ENCODE measurements at regions not wholly inside any gene's neighbourhood (a gene's known extent, or its start where the extent isn't known, plus 50 kb on each side); places are given as distances from the start of the nearest gene placed in this dataset.

DNA sequence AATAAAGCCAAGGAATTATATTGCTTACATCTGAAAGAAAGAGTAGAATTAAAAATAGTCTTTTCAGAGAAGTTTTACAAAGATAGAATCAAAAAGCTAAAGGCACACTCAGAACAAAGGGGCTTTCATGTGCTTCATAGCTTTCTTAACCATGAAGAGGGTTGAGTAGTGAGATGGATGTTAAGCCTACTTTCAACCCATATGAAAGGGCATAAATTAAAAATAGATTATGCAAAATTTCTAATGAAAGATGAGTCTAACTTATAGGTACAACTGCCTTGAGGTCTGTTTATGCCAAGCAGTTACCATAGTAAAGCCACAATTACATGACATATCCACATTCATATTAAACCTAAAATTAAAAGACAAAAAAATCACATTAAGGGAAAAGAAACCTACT lies 223.3 kb upstream of the ARHGEF26 start:
- no peak for DNase-seq (ENCODE audit: low read depth, low spot score)
- H3K36me3 ChIP-seq (ENCODE audit: insufficient read depth, insufficient read length, low read length), result no peaks in the 10 kb centered on the region
- H3K4me1 ChIP-seq (ENCODE audit: insufficient read depth, insufficient read length), result no peaks in the 10 kb centered on the region
- H3K27me3 ChIP-seq (ENCODE audit: insufficient read depth, insufficient read length), result no peaks in the 10 kb centered on the region
- no peak overlapping the region for H3K9ac ChIP-seq (ENCODE audit: insufficient read length, low read depth)
- TF ChIP-seq SUZ12 (IDR thresholded peaks at IDR 0.05; ENCODE audit: extremely low read depth, insufficient read depth, insufficient read length), result no peak
- TF ChIP-seq ZNF274 (IDR thresholded peaks at IDR 0.05; ENCODE audit: low read depth, low read length), result no peak
- TF ChIP-seq YY1 (IDR thresholded peaks at IDR 0.05; ENCODE audit: insufficient read depth, insufficient read length), result no peak
- no peak overlapping the region for H3K4me3 ChIP-seq (ENCODE audit: insufficient read length, low read depth)
- H3K9me3 ChIP-seq (ENCODE audit: insufficient read depth, low read length), result no peaks in the 10 kb centered on the region

DNA sequence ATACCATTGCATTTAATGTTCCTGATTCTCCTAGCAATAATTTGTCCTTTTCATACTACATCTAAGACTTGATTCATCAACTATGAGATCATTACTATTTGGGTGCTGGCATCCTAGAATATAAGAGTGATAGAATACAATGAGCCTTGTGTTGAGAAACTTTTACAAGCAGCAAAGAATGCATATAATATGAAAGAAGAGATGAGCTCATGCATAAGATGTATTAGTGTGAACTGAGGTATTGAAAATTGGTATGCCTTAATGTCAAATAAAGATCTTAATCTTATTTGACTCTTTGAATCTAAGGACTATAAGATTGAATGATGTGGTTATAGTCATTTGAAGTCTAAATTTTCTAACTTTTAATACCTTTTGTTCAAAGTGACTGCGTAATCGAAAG lies 220.0 kb upstream of the ARHGEF26 start:
- TF ChIP-seq YY1 (IDR thresholded peaks at IDR 0.05; ENCODE audit: insufficient read depth, insufficient read length) (no peak), SUZ12 (IDR thresholded peaks at IDR 0.05; ENCODE audit: extremely low read depth, insufficient read depth, insufficient read length) (no peak), ZNF274 (IDR thresholded peaks at IDR 0.05; ENCODE audit: low read depth, low read length) (no peak)
- Histone ChIP-seq H3K27me3 (ENCODE audit: insufficient read depth, insufficient read length) (no peaks in the 10 kb centered on the region), H3K4me3 (ENCODE audit: insufficient read length, low read depth) (no peak overlapping the region), H3K4me1 (ENCODE audit: insufficient read depth, insufficient read length) (no peaks in the 10 kb centered on the region), H3K9me3 (ENCODE audit: insufficient read depth, low read length) (no peaks in the 10 kb centered on the region), H3K36me3 (ENCODE audit: insufficient read depth, insufficient read length, low read length) (no peaks in the 10 kb centered on the region), H3K9ac (ENCODE audit: insufficient read length, low read depth) (no peak overlapping the region)
- DNase-seq (ENCODE audit: low read depth, low spot score), result no peak

DNA sequence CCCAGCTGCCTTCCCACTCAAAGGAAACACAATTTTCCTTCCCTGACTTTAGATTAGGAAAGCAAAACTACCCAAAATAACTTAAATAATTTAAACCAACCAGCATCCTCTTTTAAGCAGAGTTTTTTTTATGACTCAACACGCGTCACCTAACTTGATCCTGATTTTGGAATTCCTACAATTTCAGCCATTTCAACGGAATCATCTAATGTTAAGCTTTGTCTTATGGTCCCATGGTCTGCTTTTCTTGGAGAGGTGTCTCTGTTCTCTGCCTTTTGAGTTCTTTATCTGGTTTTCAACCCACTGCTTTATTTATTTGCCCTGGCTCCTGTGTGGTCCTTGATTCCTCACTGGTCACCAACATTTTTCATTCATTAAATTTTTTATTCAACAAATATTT lies 219.2 kb upstream of the ARHGEF26 start:
- no peaks in the 10 kb centered on the region for H3K4me1 ChIP-seq (ENCODE audit: insufficient read depth, insufficient read length)
- H3K9me3 ChIP-seq (ENCODE audit: insufficient read depth, low read length), result no peaks in the 10 kb centered on the region
- no peaks in the 10 kb centered on the region for H3K36me3 ChIP-seq (ENCODE audit: insufficient read depth, insufficient read length, low read length)
- H3K4me3 ChIP-seq (ENCODE audit: insufficient read length, low read depth), result no peak overlapping the region
- TF ChIP-seq YY1 (IDR thresholded peaks at IDR 0.05; ENCODE audit: insufficient read depth, insufficient read length), result no peak
- TF ChIP-seq ZNF274 (IDR thresholded peaks at IDR 0.05; ENCODE audit: low read depth, low read length), result no peak
- no peak for TF ChIP-seq SUZ12 (IDR thresholded peaks at IDR 0.05; ENCODE audit: extremely low read depth, insufficient read depth, insufficient read length)
- H3K27me3 ChIP-seq (ENCODE audit: insufficient read depth, insufficient read length), result no peaks in the 10 kb centered on the region
- H3K9ac ChIP-seq (ENCODE audit: insufficient read length, low read depth), result no peak overlapping the region
- DNase-seq (ENCODE audit: low read depth, low spot score), result no peak

DNA sequence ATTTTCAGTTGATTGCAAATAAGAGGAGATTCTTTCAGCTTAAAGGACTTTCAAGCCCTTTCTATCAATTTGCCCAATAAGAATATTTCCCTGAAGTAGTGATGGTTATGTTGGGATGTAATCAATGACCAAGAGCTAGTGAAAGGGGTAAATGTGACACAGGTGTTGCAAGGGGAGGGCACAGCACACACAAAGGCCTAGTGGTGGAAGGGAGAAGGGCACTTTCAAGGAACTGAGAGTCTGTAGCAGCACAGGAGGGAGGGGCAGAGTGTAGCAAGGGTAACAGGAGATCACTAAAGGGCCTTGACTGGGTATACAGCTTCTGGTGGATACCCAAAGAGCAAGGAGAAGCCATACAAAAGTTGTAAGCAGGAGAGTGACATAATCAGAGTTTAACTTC lies 217.8 kb upstream of the ARHGEF26 start:
- no peak for DNase-seq (ENCODE audit: low read depth, low spot score)
- TF ChIP-seq ZNF274 (IDR thresholded peaks at IDR 0.05; ENCODE audit: low read depth, low read length) (no peak), SUZ12 (IDR thresholded peaks at IDR 0.05; ENCODE audit: extremely low read depth, insufficient read depth, insufficient read length) (no peak), YY1 (IDR thresholded peaks at IDR 0.05; ENCODE audit: insufficient read depth, insufficient read length) (no peak)
- no peaks in the 10 kb centered on the region for H3K36me3 ChIP-seq (ENCODE audit: insufficient read depth, insufficient read length, low read length)

DNA sequence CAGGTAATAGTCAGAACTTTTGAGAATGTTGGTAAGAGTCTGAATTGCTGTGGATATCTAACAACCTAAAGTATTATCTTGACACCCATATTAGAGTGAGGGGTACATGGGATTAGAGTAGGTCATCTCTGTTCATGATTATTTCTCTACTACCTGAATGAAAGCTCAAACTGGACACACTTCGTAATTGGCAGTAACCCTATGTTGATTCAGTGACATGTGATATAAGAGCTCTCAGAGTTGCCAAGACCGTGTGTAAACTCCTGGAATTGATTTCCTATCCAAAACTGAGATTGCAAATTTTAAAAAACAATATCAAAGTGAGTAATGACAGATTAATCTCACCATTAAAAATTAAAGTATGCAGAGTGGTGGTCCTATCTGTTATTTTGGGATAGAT lies 214.8 kb upstream of the ARHGEF26 start:
- TF ChIP-seq SUZ12 (IDR thresholded peaks at IDR 0.05; ENCODE audit: extremely low read depth, insufficient read depth, insufficient read length) (no peak), ZNF274 (IDR thresholded peaks at IDR 0.05; ENCODE audit: low read depth, low read length) (no peak), YY1 (IDR thresholded peaks at IDR 0.05; ENCODE audit: insufficient read depth, insufficient read length) (no peak)
- H3K4me3 ChIP-seq (ENCODE audit: insufficient read length, low read depth), result no peak overlapping the region
- H3K4me1 ChIP-seq (ENCODE audit: insufficient read depth, insufficient read length), result no peaks in the 10 kb centered on the region
- no peak for DNase-seq (ENCODE audit: low read depth, low spot score)
- no peaks in the 10 kb centered on the region for H3K9me3 ChIP-seq (ENCODE audit: insufficient read depth, low read length)
- H3K36me3 ChIP-seq (ENCODE audit: insufficient read depth, insufficient read length, low read length), result no peaks in the 10 kb centered on the region
- no peak overlapping the region for H3K9ac ChIP-seq (ENCODE audit: insufficient read length, low read depth)
- no peaks in the 10 kb centered on the region for H3K27me3 ChIP-seq (ENCODE audit: insufficient read depth, insufficient read length)

More for the DNA sequence above, 217.8 kb upstream of the ARHGEF26 start:
- no peaks in the 10 kb centered on the region for H3K9me3 ChIP-seq (ENCODE audit: insufficient read depth, low read length)
- no peak overlapping the region for H3K9ac ChIP-seq (ENCODE audit: insufficient read length, low read depth)
- H3K4me3 ChIP-seq (ENCODE audit: insufficient read length, low read depth), result no peak overlapping the region
- no peaks in the 10 kb centered on the region for H3K4me1 ChIP-seq (ENCODE audit: insufficient read depth, insufficient read length)
- H3K27me3 ChIP-seq (ENCODE audit: insufficient read depth, insufficient read length), result no peaks in the 10 kb centered on the region

DNA sequence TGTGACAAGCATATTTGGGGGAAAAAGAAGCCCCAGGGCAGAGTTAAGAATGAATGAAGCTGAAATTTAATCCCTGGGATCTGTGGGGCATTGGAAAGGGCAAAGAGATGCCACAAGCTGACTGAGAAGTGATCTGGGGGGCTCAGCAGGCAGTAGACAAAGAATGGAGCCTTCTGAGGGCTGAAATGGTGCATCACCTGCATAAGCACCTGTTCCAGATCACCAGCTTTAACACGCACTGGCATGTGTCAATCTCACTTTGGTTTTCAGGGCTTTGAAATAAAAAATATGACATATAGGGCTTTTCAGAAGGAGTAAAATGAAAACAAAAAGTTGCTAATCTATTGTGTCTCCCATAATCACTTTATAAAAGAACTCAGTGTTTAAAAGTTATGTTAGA lies 210.8 kb upstream of the ARHGEF26 start:
- Histone ChIP-seq H3K9me3 (ENCODE audit: insufficient read depth, low read length) (no peaks in the 10 kb centered on the region), H3K36me3 (ENCODE audit: insufficient read depth, insufficient read length, low read length) (no peaks in the 10 kb centered on the region), H3K4me3 (ENCODE audit: insufficient read length, low read depth) (no peak overlapping the region), H3K9ac (ENCODE audit: insufficient read length, low read depth) (no peak overlapping the region), H3K27me3 (ENCODE audit: insufficient read depth, insufficient read length) (no peaks in the 10 kb centered on the region), H3K4me1 (ENCODE audit: insufficient read depth, insufficient read length) (no peaks in the 10 kb centered on the region)
- TF ChIP-seq SUZ12 (IDR thresholded peaks at IDR 0.05; ENCODE audit: extremely low read depth, insufficient read depth, insufficient read length) (no peak), ZNF274 (IDR thresholded peaks at IDR 0.05; ENCODE audit: low read depth, low read length) (no peak), YY1 (IDR thresholded peaks at IDR 0.05; ENCODE audit: insufficient read depth, insufficient read length) (no peak)
- no peak for DNase-seq (ENCODE audit: low read depth, low spot score)

DNA sequence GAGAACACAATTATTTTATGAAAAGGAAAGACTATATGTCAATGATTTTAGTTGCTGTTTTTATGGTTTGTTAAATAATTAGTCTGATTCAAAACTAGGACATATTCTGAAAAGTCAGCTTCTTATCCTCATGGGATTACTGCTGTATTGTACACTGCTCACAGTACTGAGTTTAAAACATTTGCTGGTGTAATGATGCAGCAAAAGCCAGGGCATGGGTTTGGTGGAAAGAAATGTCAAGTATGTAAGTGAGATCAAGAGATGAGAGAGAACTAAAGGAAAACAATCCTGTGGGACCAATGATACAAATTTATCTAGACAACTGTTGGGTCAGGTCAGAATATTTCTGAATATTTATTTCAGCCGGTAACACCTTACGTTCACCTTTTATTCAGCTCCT lies 210.1 kb upstream of the ARHGEF26 start:
- Histone ChIP-seq H3K9ac (ENCODE audit: insufficient read length, low read depth) (no peak overlapping the region), H3K4me1 (ENCODE audit: insufficient read depth, insufficient read length) (no peaks in the 10 kb centered on the region), H3K36me3 (ENCODE audit: insufficient read depth, insufficient read length, low read length) (no peaks in the 10 kb centered on the region), H3K27me3 (ENCODE audit: insufficient read depth, insufficient read length) (no peaks in the 10 kb centered on the region), H3K9me3 (ENCODE audit: insufficient read depth, low read length) (no peaks in the 10 kb centered on the region), H3K4me3 (ENCODE audit: insufficient read length, low read depth) (no peak overlapping the region)
- TF ChIP-seq SUZ12 (IDR thresholded peaks at IDR 0.05; ENCODE audit: extremely low read depth, insufficient read depth, insufficient read length), result no peak
- no peak for TF ChIP-seq YY1 (IDR thresholded peaks at IDR 0.05; ENCODE audit: insufficient read depth, insufficient read length)
- TF ChIP-seq ZNF274 (IDR thresholded peaks at IDR 0.05; ENCODE audit: low read depth, low read length), result no peak
- no peak for DNase-seq (ENCODE audit: low read depth, low spot score)

DNA sequence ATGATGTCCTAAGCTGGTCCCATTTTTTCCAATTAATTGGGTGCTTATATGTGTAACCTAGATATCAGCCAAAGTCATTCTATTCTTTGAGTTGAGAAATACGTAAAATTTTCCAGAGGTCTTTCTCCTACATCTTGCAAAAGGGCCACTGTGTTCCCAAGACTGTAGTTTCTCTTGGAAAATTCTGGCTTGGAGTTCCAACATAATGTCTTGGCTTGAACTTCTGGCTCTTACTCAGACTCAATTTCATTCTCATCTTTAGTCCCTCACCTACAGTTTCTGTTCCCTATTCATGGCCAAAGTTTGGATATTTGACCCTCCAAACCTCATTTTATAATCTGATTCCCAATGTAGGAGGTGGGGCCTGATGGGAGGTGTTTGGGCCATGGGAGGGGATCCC lies 201.4 kb upstream of the ARHGEF26 start:
- no peaks in the 10 kb centered on the region for H3K27me3 ChIP-seq (ENCODE audit: insufficient read depth, insufficient read length)
- H3K9ac ChIP-seq (ENCODE audit: insufficient read length, low read depth), result no peak overlapping the region
- H3K4me1 ChIP-seq (ENCODE audit: insufficient read depth, insufficient read length), result no peaks in the 10 kb centered on the region
- no peak overlapping the region for H3K4me3 ChIP-seq (ENCODE audit: insufficient read length, low read depth)
- no peaks in the 10 kb centered on the region for H3K36me3 ChIP-seq (ENCODE audit: insufficient read depth, insufficient read length, low read length)
- H3K9me3 ChIP-seq (ENCODE audit: insufficient read depth, low read length), result peaks cover 6% of the 10 kb centered on the region; the same call in 1 of the 2 replicates
- no peak for DNase-seq (ENCODE audit: low read depth, low spot score)
- TF ChIP-seq ZNF274 (IDR thresholded peaks at IDR 0.05; ENCODE audit: low read depth, low read length) (no peak), YY1 (IDR thresholded peaks at IDR 0.05; ENCODE audit: insufficient read depth, insufficient read length) (no peak), SUZ12 (IDR thresholded peaks at IDR 0.05; ENCODE audit: extremely low read depth, insufficient read depth, insufficient read length) (no peak)

Measured in NT2/D1 (cell line).